ENCODE measurements at regions not wholly inside any gene's neighbourhood (a gene's known extent, or its start where the extent isn't known, plus 50 kb on each side); places are given as distances from the start of the nearest gene placed in this dataset.

DNA sequence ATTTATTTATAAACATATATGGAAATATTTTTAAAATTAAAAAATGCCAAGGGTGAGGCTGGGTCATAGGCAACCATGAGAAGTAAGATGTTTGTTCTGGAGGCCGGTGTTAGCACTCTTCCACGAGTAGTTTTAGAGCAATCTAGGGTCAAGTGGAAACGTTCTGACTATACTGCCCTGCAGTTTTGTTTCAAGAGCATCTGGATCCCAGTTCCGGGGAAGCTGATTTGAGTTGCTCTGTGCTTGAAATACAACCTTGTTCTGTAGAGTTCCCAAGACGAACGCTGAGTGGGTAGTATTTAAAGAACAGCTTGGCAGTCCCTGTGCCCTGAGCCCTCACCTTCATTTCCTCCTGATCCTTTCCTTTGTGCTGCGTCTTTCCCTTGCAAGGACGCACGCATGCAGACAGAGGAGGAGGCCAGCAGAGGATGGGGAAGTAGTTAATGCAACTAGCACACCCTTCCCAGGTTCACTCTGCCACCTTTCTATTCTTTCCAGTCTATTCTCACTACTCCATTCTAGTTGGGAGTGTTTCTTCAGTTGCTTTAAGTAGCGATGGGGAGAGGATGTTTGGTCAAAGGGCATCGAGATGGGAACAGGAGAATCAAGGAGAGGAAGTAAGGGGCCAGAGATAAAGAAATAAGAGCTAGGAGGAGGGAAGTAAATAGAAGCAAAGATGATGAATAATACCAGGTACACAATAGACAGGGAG, 68.3 kb upstream of the ZSWIM6 start:
- Histone ChIP-seq H3K27ac (no peak overlapping the region), H3K4me1 (peaks cover 3% of the 10 kb centered on the region), H3K4me3 (no peak overlapping the region), H3K9me3 (no peaks in the 10 kb centered on the region), H3K36me3 (no peaks in the 10 kb centered on the region), H3K27me3 (no peaks in the 10 kb centered on the region)
- ATAC-seq: peak; percentile 85
- DNase-seq: no peak
- intact Hi-C loops (cut with DNase I): no loop called here
- TF ChIP-seq, protein P1, sequence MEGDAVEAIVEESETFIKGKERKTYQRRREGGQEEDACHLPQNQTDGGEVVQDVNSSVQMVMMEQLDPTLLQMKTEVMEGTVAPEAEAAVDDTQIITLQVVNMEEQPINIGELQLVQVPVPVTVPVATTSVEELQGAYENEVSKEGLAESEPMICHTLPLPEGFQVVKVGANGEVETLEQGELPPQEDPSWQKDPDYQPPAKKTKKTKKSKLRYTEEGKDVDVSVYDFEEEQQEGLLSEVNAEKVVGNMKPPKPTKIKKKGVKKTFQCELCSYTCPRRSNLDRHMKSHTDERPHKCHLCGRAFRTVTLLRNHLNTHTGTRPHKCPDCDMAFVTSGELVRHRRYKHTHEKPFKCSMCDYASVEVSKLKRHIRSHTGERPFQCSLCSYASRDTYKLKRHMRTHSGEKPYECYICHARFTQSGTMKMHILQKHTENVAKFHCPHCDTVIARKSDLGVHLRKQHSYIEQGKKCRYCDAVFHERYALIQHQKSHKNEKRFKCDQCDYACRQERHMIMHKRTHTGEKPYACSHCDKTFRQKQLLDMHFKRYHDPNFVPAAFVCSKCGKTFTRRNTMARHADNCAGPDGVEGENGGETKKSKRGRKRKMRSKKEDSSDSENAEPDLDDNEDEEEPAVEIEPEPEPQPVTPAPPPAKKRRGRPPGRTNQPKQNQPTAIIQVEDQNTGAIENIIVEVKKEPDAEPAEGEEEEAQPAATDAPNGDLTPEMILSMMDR (IDR thresholded peaks at IDR 0.05): no peak

DNA sequence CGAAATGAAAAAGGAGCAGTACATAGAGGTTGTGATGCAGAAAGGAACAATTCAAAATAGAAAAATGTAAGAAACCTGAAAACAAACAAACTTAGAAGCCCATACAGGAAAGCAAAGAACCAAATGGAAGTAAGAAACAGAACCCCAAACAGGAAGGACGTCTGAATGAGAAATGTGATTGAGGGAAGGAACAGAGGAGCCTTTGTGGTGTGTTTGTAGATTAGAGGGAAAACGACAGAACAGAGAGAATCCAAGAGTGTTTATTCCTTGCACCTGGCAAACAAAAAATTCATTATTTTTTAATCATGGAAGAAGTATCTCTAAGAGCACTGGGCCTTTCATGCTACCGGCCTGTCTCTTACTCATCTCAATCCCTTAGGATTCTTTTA, 67.8 kb upstream of the ZSWIM6 start:
- H3K4me1 ChIP-seq: peaks cover 3% of the 10 kb centered on the region
- no peaks in the 10 kb centered on the region for H3K9me3 ChIP-seq
- ATAC-seq (no peak), DNase-seq (no peak)
- intact Hi-C loops (cut with DNase I): no loop called here
- no peaks in the 10 kb centered on the region for H3K36me3 ChIP-seq
- TF ChIP-seq, protein P1 (IDR thresholded peaks at IDR 0.05): no peak
- H3K27me3 ChIP-seq: no peaks in the 10 kb centered on the region
- H3K27ac ChIP-seq: no peak overlapping the region
- H3K4me3 ChIP-seq: no peak overlapping the region

DNA sequence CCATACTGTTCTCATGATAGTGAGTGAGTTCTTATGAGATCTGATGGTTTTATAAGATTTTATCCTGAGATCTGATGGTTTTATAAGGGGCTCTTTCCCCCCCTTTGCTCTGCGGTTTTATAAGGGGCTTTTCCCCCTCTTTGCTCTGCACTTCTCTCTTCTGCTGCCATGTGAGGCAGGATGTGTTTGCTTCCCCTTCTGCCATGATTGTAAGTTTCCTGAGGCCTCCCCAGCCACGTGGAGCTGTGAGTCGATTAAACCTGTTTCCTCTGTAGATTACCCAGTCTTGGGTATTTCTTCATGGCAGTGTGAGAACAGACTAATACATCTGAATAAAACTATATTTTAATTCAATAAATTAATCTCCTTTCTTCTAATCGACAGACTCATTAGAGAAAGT, 64.9 kb upstream of the ZSWIM6 start:
- intact Hi-C loops (cut with DNase I): no loop called here
- H3K36me3 ChIP-seq: no peaks in the 10 kb centered on the region
- DNase-seq (no peak), ATAC-seq (no peak)
- no peaks in the 10 kb centered on the region for H3K27me3 ChIP-seq
- no peaks in the 10 kb centered on the region for H3K4me1 ChIP-seq
- no peak overlapping the region for H3K4me3 ChIP-seq
- H3K9me3 ChIP-seq: no peaks in the 10 kb centered on the region
- TF ChIP-seq, protein P1 (IDR thresholded peaks at IDR 0.05): no peak
- no peak overlapping the region for H3K27ac ChIP-seq

DNA sequence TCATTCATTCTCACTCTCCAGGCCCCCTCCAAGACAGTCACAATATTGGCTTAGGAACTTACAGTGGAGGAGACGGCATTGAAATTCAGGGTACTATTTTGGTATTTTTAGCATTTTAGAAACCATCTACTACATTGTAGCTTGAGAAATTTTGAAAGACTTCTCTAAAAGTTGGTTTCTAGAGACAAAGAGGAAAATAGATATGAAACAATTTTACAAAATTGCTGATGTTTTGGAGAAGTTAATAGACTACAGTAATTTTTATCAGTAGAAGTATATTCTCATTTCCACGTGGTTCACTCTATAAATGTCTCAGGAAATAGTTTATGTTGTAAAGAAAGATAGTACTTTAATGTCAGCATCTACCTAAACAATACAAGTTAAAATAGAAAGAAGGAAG, 63.2 kb upstream of the ZSWIM6 start:
- no peaks in the 10 kb centered on the region for H3K27me3 ChIP-seq
- H3K4me3 ChIP-seq: no peak overlapping the region
- H3K36me3 ChIP-seq: no peaks in the 10 kb centered on the region
- DNase-seq: no peak
- no peaks in the 10 kb centered on the region for H3K4me1 ChIP-seq
- TF ChIP-seq, protein P1 (IDR thresholded peaks at IDR 0.05): no peak
- intact Hi-C loops (cut with DNase I): no loop called here
- H3K27ac ChIP-seq: no peak overlapping the region
- H3K9me3 ChIP-seq: no peaks in the 10 kb centered on the region
- ATAC-seq: no peak

DNA sequence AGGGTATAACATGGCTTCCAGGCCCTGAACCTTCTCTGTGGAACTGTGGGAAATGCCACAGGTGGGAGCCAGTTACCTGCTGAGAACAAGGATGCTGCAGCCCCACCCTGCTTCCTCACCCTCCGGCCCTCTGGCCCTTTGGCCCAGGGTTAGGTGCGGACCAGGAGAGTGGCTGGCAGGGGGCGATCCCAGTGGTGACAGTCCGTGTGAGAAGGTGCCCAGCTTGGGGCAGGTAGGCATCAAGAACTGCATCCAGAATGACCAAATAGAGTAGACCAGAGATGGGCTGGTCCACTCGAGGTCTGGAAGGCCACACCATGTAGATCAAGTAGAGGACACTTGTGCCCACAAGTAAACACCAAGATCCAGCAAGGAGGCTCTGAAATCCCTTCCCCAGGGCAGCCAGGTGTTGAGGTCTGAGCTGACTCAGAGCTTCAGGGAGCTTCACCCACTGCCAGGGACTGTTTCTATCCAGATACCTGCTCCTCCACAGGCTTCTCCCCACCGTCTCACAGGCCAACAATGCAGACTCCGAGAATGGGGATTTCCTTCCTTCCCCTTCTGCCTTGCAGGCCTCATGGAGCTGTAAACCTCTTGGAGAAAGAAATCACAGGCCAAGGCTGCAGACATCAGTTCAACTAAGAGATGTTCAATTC, 61.4 kb upstream of the ZSWIM6 start:
- intact Hi-C loops (cut with DNase I): no loop called here
- no peak for DNase-seq

More for the DNA sequence above, 61.4 kb upstream of the ZSWIM6 start:
- Histone ChIP-seq H3K4me3 (no peak overlapping the region), H3K27me3 (no peaks in the 10 kb centered on the region), H3K27ac (no peak overlapping the region), H3K9me3 (no peaks in the 10 kb centered on the region), H3K4me1 (peaks cover 9% of the 10 kb centered on the region), H3K36me3 (no peaks in the 10 kb centered on the region)
- TF ChIP-seq, protein P1 (IDR thresholded peaks at IDR 0.05): no peak
- no peak for ATAC-seq

Measured in upper lobe of right lung (tissue), 1 donor.